Endometrium (tissue), 2 donors: ENCODE measurements at regions not wholly inside any gene's neighbourhood (a gene's known extent, or its start where the extent isn't known, plus 50 kb on each side); places are given as distances from the start of the nearest gene placed in this dataset.
"Not testable (repeated sequence)": the region's sequence is repeated elsewhere in the genome, so short reads cannot be mapped to it uniquely, and the experiment has no call there.

Experiments
- FAIRE-seq: peaks from 2 replicates; lab custom pipeline; 2012; peaks lifted over from hg19 to GRCh38; lab: Jason Lieb, UNC
- donor health status: control.
- donor health status: control.

- no peak for FAIRE-seq
Observed at GRCh38 chr22:48835857-48836672, 991.6 kb downstream of the BRD1 start.

- FAIRE-seq = no peak
Observed at GRCh38 chr22:48835364-48835763, 992.3 kb downstream of the BRD1 start.

GRCh38 chr22:48834404-48834803 lies 993.3 kb downstream of the BRD1 start:
- no peak for FAIRE-seq

DNA sequence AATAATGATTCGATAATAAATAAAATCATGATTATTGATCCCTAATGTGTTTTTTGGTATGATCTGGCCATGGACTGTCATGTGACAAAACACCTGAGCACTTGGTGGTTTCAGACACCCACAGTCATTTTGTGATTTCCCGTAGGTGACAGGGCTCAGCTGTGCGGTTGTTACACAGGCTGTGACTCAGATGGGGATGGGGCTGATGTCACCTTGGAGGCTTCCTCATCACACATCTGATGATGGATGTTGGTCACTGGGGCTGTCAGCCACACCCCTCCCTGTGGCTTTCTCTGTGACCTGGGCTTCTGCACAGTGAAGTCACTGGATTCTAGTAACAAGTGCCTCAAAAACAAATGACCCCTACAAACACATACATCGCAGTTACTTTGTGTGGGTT lies 995.1 kb downstream of the BRD1 start:
- FAIRE-seq = no peak

- FAIRE-seq = no peak
Observed at GRCh38 chr22:48829908-48830307, 997.8 kb downstream of the BRD1 start.

GRCh38 chr22:48828688-48829087 lies 999.0 kb downstream of the BRD1 start:
- FAIRE-seq = no peak

GRCh38 chr22:48827904-48828555 lies 999.6 kb downstream of the BRD1 start:
- no peak for FAIRE-seq

DNA sequence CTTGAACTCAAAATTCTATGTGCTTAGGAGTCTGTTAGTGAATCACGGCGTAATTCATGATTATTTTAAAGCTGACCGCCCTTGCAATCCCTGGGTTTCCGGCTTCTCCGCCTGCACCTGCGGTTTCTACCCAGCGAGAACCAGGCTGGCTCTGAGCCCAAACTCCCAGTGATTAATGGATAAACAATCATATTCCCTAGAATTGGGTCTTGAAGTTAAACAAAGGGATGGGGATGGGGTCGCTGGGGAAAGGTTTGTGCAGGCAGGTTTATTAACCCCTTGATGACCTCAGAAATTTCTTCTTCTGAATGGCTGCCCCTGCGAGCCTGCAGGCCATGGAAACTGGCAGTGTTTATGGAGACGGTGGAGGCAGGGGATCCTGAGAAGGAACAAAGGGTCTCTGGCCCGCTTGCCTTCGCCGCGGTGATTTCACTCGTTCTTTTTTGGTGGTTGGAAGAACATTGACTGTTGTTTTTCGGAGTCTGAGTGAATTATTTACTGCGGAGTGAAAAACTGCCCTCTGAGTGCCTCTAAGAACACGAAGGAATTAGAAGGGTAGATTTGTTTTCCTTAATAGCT lies 1000.3 kb downstream of the BRD1 start:
- no peak for FAIRE-seq

GRCh38 chr22:48826546-48826945 lies 1001.1 kb downstream of the BRD1 start:
- no peak for FAIRE-seq

- FAIRE-seq = no peak
Observed at GRCh38 chr22:48825802-48826520, 1001.7 kb downstream of the BRD1 start.

GRCh38 chr22:48824712-48825651 lies 1002.7 kb downstream of the BRD1 start:
- no peak for FAIRE-seq

GRCh38 chr22:48823941-48824340 lies 1003.7 kb downstream of the BRD1 start:
- no peak for FAIRE-seq

DNA sequence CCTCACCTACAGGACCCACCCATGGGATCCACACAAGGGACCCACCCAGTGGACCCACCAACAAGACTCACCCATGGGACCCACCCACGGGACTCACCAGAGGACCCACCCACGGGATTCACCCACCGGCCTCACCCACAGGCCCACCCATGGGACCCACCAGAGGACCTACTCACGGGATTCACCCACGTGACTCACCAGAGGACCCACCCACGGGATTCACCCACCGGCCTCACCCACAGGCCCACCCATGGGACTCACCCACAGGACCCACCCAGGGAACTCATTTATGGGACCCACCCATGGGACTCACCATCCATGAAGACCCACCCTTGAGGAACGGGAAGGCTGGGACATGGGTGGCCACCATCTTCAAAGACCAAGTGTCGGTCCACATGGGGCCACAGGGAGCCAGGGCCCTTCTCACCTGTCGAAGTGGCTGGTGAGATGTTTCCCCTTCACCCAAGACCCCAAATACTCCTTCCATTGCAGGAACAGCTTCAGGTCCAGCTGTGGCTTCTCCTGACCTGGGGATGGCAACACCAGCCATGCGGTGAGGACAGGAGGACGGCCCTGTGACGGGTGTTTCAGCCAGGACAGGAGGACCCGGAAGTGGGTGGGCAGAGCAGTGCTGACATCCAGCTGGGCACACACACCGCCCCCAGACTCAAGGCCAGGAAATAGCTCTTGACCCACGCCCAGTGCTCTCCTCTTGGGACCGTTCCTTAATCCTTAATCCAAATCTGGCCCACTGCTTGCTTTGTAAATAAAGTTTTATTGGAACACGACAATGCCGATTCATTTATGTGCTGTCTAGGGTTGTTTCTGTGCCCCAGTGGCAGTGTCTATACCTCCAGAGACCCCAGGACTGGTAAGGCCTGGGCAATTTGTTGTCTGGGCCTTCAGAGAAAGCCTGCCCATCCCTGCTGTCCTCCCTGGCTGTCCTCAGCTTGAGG lies 1005.1 kb downstream of the BRD1 start:
- no peak for FAIRE-seq

DNA sequence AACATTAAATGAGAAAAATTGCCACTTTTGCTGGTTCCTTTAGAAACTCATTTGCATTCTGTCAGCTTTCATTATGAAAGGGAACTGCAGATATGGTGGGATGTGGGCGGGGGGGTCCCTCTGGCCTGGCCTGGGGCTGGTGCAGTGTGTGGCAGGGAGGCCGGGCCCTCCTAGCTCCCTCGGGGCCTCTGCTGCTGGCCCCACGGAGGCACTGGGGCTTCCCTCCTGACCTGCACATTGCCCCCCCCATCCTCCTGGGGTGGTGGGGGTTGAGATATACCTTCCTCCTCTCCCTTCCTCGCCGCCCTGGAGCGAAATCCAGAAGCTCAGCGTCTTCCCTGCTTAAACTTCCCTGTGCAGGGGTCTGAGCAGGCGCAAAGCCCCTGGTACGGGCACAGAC lies 1005.9 kb downstream of the BRD1 start:
- FAIRE-seq = no peak

DNA sequence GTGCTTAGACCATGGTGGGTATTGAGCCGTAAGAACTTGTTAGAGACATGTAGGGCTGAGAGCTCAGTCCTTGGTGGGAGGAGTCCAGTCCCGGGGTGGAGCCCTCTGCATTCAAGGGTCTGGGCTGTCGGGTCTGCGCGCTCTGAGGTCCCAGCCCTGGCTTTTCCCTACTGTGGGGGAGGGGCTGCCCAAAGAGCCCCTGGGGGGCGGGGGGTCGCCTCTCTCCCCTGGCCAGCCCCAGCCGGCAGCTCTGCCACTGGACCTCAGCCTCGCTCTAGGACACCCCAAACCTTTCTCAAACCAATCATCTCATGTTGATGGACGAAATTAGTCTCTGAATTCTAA lies 1006.4 kb downstream of the BRD1 start:
- FAIRE-seq = no peak

GRCh38 chr22:48820481-48821345 lies 1007.0 kb downstream of the BRD1 start:
- FAIRE-seq = no peak

DNA sequence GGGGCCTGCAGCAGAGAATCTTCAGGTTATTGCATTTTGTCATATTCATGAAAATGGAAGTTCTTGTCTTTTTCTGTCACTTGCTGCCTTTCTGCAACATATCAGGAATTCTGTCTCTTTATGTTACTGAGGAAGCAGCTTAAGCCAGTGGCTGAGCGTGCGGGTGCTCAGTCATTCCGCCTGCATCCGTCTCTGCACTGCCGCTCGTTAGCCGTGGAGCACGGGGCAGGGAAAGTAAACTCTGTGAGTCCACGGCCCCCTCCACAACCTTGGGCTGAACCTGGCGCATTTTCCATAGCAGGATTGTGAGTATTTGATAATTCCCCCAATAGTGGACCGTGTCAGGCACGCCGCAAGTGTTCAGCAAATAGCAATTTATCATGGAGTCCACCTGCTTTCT lies 1007.7 kb downstream of the BRD1 start:
- no peak for FAIRE-seq

GRCh38 chr22:48819232-48819631 lies 1008.4 kb downstream of the BRD1 start:
- FAIRE-seq = no peak

DNA sequence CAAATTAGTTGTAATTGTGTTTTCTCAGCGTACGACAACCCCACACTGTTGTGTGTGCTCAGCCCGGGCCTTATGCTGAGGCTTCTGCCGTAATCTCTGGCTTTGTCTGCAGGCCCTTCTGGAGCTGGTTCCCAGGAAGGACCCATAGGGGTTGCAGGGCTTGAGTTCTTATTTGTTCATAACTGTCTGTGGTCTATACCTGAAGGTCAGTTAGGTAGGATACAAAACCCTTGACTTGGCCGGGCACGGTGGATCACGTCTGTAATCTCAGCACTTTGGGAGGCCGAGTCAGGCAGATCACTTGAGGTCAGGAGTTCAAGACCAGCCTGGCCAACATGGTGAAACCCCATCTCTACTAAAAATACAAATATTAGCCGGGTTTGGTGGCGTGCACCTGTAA lies 1010.2 kb downstream of the BRD1 start:
- FAIRE-seq = not testable (repeated sequence)

GRCh38 chr22:48811885-48812284 lies 1015.8 kb downstream of the BRD1 start:
- no peak for FAIRE-seq
